Caco-2 (cell line): ENCODE measurements at regions not wholly inside any gene's neighbourhood (a gene's known extent, or its start where the extent isn't known, plus 50 kb on each side); places are given as distances from the start of the nearest gene placed in this dataset.

Experiments
- BruUV-seq: library from RNA; stranded (reverse); fragments of 400-500 nt; replicated peaks from 2 replicates; lab custom pipeline; 2021; lab: Mats Ljungman, UMichigan
- CTCF ChIA-PET: fragments of 300-600 bp; sonication (Branson Sonifier 250); formaldehyde crosslinking; loops from one replicate; lab custom pipeline; 2022; ENCODE audit warnings: antibody characterized with exemption; lab: Charles Lee
- POLR2A ChIA-PET: fragments of 300-600 bp; sonication (Branson Sonifier 250); formaldehyde crosslinking; loops from one replicate; lab custom pipeline; 2022; ENCODE audit warnings: antibody characterized with exemption; lab: Charles Lee
- DNase-seq, 2 experiments: peaks; one replicate each; pipeline versions ENCODE4 v3.0.0 to v3.0.0-alpha.2; 2020 to 2022
- H3K27me3 ChIP-seq: replicated peaks from 2 replicates; pipeline ENCODE4 v1.6.0; 2011; ENCODE audit warnings: low read length; ENCODE audit not compliant: control insufficient read depth, insufficient read depth
- H3K36me3 ChIP-seq: 2 replicates; pipeline ENCODE4 v1.5.1; 2011; ENCODE audit warnings: low read length; ENCODE audit not compliant: control insufficient read depth, insufficient read depth
- H3K4me1 ChIP-seq: fragments of 250-450 bp; sonication (Bioruptor Pico); 2 replicates; pipeline ENCODE4 v1.5.1; 2020; ENCODE audit warnings: mild to moderate bottlenecking
- H3K4me3 ChIP-seq: 2 replicates; pipeline ENCODE4 v1.5.1; 2011; ENCODE audit warnings: low read depth, mild to moderate bottlenecking, control low read depth, low read length
- H3K9me3 ChIP-seq: fragments of 250-450 bp; sonication (Bioruptor Pico); 2 replicates; pipeline ENCODE4 v1.5.1; 2020; ENCODE audit warnings: mild to moderate bottlenecking, moderate library complexity
- H3K27ac Mint-ChIP-seq: one replicate; pipeline ENCODE4 v1.8.0; 2022; ENCODE audit warnings: mixed read lengths; ENCODE audit not compliant: unreplicated experiment
- H3K27me3 Mint-ChIP-seq: one replicate; pipeline ENCODE4 v1.8.0; 2022; ENCODE audit warnings: mixed read lengths; ENCODE audit not compliant: insufficient read depth, unreplicated experiment
- H3K36me3 Mint-ChIP-seq: one replicate; pipeline ENCODE4 v1.8.0; 2022; ENCODE audit warnings: mild to moderate bottlenecking, mixed read lengths; ENCODE audit not compliant: insufficient read depth, unreplicated experiment
- H3K4me1 Mint-ChIP-seq: one replicate; pipeline ENCODE4 v1.8.0; 2022; ENCODE audit warnings: low read depth, mixed read lengths; ENCODE audit not compliant: unreplicated experiment
- H3K4me3 Mint-ChIP-seq: one replicate; pipeline ENCODE4 v1.8.0; 2022; ENCODE audit warnings: mild to moderate bottlenecking, moderate library complexity, mixed read lengths; ENCODE audit not compliant: unreplicated experiment
- H3K9me3 Mint-ChIP-seq: one replicate; pipeline ENCODE4 v1.8.0; 2022; ENCODE audit warnings: mixed read lengths; ENCODE audit not compliant: unreplicated experiment
- CTCF ChIP-seq, 2 experiments: fragments of 200-600 bp in 1 of 2; IDR thresholded peaks; 1 replicate in 1 of 2; 2 replicates in 1 of 2; pipeline versions ENCODE4 v1.5.1 to v1.8.0; 2011 to 2022; ENCODE audit warnings: antibody characterized with exemption in 1 of 2, control low read depth in 1 of 2, inconsistent platforms in 1 of 2, low read depth in 1 of 2, low read length in 1 of 2, mild to moderate bottlenecking in 1 of 2, moderate library complexity in 1 of 2; ENCODE audit not compliant: insufficient read depth in 1 of 2, severe bottlenecking in 1 of 2, unreplicated experiment in 1 of 2
- intact Hi-C: fragments of 100-400 bp; cut with micrococcal nuclease; formaldehyde crosslinking; loops from one replicate; pipeline ENCODE4 v1.10.0; 2022; ENCODE audit not compliant: unreplicated experiment

- H3K27ac Mint-ChIP-seq, result no peak overlapping the region
- TF ChIP-seq CTCF (IDR thresholded peaks at IDR 0.05; ENCODE audit: insufficient read depth in 1 of 2, low read depth in 1 of 2, low read length in 1 of 2, severe bottlenecking in 1 of 2, unreplicated experiment in 1 of 2), result no peak
- POLR2A ChIA-PET, result no interaction called here
Measured at GRCh38 chr4:22911285-22911684, 218.5 kb downstream of the GBA3 start.

GRCh38 chr4:22910200-22910599 is 217.5 kb downstream of the GBA3 start:
- no peaks in the 10 kb centered on the region for H3K36me3 ChIP-seq
- H3K27me3 ChIP-seq, result no peaks in the 10 kb centered on the region
- TF ChIP-seq CTCF (IDR thresholded peaks at IDR 0.05; ENCODE audit: insufficient read depth in 1 of 2, low read depth in 1 of 2, low read length in 1 of 2, severe bottlenecking in 1 of 2, unreplicated experiment in 1 of 2), result no peak
- BruUV-seq, result no TSS peak
- ChIA-PET POLR2A (no interaction called here), CTCF (no interaction called here)
- Mint-ChIP-seq H3K4me1 (no peaks in the 10 kb centered on the region), H3K27me3 (no peaks in the 10 kb centered on the region), H3K9me3 (no peaks in the 10 kb centered on the region), H3K36me3 (no peaks in the 10 kb centered on the region), H3K4me3 (no peak overlapping the region), H3K27ac (no peak overlapping the region)
- H3K4me3 ChIP-seq, result no peak overlapping the region
- DNase-seq, result no peak
- intact Hi-C loops, result no loop called here
- no peaks in the 10 kb centered on the region for H3K9me3 ChIP-seq
- H3K4me1 ChIP-seq, result no peaks in the 10 kb centered on the region

More at GRCh38 chr4:22911285-22911684, 218.5 kb downstream of the GBA3 start:
- Histone ChIP-seq H3K27me3 (no peaks in the 10 kb centered on the region), H3K36me3 (no peaks in the 10 kb centered on the region), H3K4me3 (no peak overlapping the region), H3K4me1 (no peaks in the 10 kb centered on the region), H3K9me3 (no peaks in the 10 kb centered on the region)
- H3K36me3 Mint-ChIP-seq, result no peaks in the 10 kb centered on the region
- H3K4me3 Mint-ChIP-seq, result no peak overlapping the region
- no peaks in the 10 kb centered on the region for H3K4me1 Mint-ChIP-seq
- H3K9me3 Mint-ChIP-seq, result no peaks in the 10 kb centered on the region
- no TSS peak for BruUV-seq
- CTCF ChIA-PET, result no interaction called here
- intact Hi-C loops, result no loop called here
- H3K27me3 Mint-ChIP-seq, result no peaks in the 10 kb centered on the region
- DNase-seq, result no peak

- ChIA-PET CTCF (interaction anchor here (1.2 kb wide), 1 partner anchor 9 kb away, joined by 3 read pairs; no protein-coding TSS in a partner anchor), POLR2A (no interaction called here)
- intact Hi-C loops, result no loop called here
- Histone ChIP-seq H3K36me3 (no peaks in the 10 kb centered on the region), H3K4me1 (no peaks in the 10 kb centered on the region), H3K27me3 (no peaks in the 10 kb centered on the region), H3K9me3 (no peaks in the 10 kb centered on the region), H3K4me3 (no peak overlapping the region)
- Mint-ChIP-seq H3K27me3 (no peaks in the 10 kb centered on the region), H3K4me1 (no peaks in the 10 kb centered on the region), H3K36me3 (no peaks in the 10 kb centered on the region), H3K4me3 (no peak overlapping the region), H3K27ac (no peak overlapping the region), H3K9me3 (no peaks in the 10 kb centered on the region)
- DNase-seq, result no peak
- no peak for TF ChIP-seq CTCF (IDR thresholded peaks at IDR 0.05; ENCODE audit: insufficient read depth in 1 of 2, low read depth in 1 of 2, low read length in 1 of 2, severe bottlenecking in 1 of 2, unreplicated experiment in 1 of 2)
- BruUV-seq, result no TSS peak
Measured at GRCh38 chr4:22906045-22906444, 213.3 kb downstream of the GBA3 start.
